GM19395 (cell line): ENCODE measurements at regions not wholly inside any gene's neighbourhood (a gene's known extent, or its start where the extent isn't known, plus 50 kb on each side); places are given as distances from the start of the nearest gene placed in this dataset.

Experiments used
- ATAC-seq: cut with Tn5 transposase; IDR thresholded peaks from one replicate; pipeline ENCODE4 v1.9.1; 2021; ENCODE audit warnings: mild to moderate bottlenecking, moderate library complexity; ENCODE audit not compliant: unreplicated experiment

DNA sequence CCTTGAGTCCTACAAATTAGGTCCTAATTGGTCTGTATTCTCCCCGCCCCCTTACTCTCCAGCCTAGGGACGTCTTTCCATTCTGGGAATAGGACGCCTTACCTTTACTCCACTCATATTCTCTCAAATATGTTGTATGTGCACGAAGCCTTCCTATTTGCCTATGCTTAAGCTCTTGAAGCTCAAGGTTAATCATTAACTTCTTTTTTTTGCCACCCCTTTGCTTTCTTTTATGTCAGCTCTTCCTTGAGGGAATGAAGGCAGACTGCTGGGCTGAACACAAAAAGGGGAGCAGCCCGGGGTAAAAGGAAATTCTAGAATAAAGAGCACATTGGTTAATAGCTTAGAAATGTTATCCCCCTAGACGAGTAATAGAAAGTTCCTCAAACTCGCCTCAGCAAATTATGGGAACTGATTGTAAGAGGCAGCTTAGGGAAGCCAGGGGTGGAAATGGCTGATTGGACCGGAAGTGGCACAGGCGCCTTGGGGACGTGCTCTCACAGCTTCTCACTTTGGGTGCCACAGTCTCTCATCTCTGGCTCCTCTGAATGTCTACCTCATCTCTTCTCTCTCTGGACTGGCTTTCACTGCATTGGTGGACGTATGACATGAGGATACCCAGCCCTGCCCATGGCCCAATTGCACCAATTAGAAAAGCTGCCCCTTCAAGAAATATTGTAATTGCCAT lies 122.3 kb upstream of the IL12B start:
- no peak for ATAC-seq

DNA sequence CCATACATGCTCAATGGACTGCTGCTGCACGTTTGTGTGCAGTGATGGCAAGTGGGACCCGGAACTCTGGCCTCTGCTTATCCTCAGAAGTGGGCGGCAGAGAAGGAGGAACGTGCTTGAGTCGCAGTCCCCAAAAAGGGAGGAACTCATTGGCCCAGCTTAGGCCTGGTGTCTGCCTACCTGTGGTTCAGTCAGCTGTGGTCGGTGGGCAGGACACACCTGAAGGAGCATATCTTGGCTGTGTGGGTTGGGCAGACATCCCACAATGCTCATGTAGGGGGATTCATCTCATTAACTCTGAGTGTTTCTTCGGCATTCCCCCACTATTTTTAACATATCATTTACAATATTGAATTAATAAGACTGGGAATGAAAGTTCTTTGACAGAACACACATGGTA lies 122.9 kb upstream of the IL12B start:
- ATAC-seq = no peak

DNA sequence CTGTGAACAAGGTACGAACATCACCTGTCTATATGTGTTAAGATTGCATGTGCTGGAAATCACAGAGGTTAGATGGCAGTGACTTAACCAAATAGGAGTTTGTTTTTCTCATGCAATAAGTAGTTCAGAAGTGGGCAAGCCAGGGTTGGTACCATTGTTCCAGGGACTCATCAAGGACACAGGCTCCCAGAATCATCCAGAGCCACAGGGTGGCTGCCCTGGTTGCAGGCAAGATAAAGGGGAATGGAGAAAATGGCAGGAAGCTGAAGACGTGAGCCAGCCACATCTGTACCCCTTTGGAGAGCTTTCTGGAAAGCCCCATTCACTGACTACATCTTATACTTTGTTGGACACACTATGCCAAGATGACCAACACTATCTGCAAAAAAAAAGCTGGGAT lies 126.0 kb upstream of the IL12B start:
- no peak for ATAC-seq

DNA sequence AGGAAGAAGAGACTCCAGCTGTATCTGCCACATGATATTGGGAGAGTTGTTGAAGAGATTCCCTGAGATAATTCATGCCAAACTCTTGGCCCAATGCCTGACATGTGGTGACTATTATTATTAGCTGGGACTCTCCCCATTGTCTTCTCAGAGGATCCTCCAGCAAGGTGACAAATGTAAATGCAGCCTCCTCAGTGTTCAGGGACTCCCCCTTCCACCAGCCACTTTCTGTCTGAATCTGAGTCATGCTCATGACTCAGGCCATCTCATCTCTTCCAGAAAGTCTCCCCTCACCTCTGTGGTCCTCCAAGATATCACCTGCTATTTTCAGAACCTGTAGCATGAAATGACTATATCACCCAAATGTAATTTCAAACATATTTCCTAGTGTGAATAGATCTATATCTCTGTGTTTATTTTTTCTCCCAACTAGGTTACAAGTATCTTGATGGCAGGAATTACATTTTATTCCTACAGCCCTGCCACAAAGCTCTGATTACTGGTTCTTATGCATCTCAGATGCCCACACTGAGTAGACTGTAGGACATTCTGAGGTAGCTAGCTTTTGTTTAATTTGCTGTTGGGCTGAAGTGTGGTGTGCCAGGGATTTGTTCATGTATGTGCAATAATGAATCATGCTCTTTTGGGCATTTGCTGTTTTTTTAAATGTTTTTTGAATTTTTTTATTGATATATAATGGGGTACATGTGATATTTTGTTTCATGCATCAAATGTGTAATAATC lies 126.6 kb upstream of the IL12B start:
- ATAC-seq = peak; percentile 90

DNA sequence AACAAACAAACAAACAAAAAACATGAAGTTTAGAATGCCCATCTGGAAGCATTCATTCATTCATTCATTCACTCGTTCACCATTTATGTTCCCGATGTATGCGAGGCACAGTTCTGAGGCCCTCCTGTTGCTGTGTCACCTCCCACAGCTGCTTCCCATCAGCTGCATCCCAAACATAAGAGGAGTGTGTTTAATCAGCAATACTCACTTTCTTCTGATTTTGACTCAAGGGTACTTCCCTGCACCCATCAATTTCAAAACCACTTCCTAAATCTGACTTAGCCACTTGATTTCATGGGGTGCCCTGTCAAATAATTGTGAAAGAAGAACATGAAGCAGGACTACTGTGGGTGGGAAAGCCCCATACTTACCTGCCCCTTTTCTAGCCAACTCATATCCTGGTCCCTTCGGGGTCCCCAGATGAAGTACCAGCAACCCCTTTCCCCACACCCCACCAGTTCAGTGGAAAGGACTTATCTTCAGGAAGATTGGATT lies 128.0 kb upstream of the IL12B start:
- peak; percentile 51 for ATAC-seq

DNA sequence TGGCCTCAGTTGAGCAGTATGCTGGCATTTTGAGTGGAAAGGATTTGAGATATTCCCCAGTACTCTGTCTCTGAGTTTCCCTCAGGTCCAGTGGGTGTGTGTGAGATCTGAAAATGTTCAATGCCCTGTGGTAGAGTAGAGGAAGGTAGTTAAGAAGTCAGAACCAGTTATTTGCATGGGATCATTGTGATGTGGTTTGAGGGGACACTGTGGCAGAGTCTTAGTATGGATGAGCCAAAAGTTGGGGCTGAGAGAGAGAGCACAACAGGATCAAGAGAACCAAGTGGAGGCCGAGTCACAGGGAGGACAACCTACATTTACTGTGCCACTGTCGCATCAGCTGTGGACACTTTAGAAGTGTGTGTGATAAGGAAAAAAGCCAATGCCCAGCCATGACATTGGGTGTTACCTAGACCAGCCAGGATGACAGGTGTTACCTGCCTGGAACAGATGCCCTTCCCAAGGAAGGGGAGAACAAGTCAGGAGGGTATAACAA lies 128.9 kb upstream of the IL12B start:
- no peak for ATAC-seq

DNA sequence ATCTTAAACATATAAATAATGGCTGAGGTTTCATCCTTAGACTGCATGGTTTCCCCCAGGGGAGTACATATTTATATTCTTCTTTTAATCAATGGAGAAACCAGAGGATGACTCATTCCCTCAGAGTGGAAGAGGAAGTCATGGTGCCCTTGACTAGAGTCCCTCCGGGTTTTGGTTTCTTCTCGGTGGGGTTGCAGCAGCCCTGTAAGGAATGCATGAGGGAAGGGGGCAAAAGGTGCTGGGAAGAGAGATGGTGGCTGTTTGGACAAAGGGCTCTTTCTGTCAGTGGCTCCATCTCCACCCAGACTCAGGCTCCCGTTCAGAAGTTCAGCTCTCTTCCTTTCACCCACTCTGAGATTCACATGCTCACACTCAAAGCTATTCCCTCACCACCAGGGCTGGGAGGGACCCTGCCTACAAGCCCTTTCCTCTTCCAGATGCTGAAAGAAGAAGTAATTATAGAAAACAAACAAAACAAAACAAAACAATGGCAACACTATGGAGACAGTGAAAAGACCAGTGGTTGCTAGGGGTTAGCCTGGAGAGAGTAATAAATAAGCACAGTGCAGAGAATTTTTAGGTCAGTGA lies 129.8 kb upstream of the IL12B start:
- peak; percentile 20 for ATAC-seq

DNA sequence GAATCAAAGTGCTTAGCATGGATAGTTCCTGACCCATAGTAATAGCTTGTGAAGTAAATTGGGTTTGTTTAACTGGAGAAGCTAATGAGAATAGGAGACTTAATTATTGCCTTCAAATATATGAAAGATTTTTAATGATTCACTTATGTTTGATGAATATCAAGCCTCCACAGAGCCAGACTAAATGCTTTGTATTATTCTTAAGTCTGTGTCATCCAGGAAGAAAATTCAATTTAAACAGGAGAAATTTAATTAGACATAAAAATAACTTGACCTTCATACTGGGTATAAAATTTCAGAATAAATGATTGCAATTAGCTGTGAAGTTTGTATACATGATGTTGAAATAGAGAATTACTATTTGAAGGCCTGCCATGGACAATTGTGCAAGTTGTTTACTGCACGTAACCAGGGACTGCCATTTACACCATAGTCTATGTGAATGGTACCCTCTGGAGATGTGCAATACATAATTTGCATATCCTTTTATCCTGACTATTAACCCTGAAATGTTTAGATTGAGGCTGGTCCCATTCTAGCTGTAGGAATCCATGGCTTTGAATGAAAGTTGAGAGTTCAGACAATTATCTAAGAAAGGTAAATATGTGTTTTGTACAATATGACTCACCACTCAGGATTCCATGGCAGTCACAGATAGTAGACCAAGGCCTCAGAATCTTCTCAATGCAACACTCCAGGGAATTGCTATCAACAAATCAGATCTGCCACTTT lies 133.5 kb upstream of the IL12B start:
- ATAC-seq = no peak

DNA sequence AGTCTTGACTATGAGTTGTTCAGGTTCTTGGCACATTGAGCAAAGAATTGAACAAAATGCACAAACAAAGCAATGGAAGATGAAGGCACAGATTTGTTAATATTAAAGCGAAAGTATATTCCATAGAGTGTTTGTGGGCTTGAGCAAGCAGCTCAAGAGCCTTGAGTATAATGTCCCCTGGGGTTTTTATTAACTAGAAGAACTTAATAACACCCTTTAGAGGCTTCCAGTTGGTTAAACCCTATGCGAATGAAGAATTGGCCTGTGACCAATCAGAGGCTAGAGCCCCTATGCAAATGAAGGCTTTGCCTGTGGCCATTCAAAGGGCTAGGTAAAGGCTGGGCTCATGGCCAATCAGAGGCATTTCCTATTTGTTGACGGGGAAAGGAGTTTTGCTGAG lies 135.3 kb upstream of the IL12B start:
- no peak for ATAC-seq

DNA sequence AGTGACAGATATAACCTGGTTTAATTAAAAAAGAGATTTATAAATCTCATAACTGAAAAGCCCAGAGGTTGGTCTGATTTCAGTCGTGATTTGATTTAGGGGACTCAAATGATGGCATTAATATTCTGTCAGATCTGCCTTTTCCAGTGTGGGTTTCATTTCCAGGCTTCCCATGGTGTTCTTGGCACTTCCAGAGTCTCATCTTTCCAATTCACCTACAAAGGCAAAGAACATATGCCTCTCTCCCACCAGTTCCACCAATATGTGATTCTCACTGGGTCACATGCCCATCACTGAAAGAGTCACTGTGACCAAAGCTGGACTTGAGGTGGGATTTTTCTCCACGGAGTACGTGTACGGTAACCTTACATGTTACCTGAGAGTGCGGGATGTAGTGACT lies 137.4 kb upstream of the IL12B start:
- ATAC-seq = no peak

DNA sequence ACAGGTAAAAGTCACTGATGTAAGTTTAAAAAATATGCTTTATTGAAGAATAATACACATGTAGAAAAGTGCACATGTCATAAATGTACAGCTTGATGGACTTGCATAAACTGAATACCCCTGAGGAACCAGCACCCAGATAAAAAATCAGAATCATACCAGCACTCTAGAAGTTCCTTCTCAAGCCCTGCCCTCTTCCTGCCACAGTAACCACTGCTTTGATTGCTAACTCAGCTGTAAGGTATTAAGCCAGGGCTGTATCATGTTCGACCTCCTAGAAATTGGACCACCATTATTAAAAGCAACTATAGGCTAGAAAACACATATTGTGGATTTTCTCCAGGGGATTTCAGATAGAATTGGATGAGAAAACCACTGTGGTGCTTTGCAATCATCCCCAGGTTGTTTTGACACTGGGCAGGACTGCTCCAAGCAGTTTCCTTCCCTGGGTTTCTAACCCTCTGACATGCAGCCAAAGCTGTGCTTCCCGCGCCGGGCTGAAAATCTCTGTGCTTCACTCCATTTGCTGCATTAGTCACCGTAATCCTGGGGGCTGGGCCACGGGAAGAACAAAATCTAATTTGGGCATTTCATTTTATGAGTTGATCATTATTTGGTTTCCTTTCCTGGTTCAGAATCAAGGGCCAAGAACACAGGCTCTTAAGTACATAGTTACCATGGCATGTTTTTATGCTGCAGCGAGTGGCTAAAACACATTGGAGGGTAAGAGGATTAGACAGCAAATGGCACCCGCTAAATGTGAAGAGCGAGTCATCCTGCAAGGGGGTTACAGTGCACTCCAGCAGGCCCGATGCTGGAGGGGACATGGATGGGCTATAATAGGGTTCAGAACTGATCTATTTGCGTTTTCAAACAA lies 139.4 kb upstream of the IL12B start:
- peak; percentile 85 for ATAC-seq

DNA sequence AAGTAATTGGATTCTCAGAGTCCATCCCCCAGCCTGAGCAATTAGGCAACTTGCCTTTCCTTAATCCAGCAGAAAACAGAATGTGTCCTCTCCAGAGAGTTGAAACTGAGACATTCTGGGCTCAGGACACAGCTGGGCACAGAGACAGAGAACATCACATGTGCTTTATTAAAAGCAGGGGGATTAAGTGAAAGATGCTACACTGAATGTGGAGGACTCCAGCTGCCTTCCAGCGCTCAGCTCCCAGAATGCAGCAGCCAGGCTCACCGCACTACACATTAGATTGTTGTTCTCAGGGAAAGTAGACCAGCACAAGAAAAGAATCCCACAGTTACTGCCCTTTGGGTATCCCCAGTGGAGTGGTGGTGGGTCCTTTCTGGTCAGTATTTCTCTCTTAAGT lies 141.6 kb upstream of the IL12B start:
- no peak for ATAC-seq

DNA sequence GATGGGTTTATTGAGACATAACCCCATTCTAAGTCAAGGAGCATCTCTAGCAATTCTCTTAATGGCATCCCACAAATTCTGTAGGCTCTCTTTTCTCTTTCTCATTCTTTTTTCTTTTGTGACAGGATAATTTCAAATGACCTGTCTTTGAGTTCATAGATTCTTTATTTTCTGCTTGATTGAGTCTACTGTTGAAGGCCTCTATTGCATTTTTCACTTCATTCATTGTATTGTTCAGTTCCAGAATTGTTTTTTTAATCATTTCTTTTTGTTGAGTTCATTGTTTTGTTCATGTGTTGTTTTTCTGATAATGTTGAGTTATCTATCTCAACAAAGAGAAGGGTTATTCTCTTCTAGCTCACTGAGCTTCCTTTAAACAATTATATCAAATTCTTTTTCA lies 144.7 kb upstream of the IL12B start:
- no peak for ATAC-seq

DNA sequence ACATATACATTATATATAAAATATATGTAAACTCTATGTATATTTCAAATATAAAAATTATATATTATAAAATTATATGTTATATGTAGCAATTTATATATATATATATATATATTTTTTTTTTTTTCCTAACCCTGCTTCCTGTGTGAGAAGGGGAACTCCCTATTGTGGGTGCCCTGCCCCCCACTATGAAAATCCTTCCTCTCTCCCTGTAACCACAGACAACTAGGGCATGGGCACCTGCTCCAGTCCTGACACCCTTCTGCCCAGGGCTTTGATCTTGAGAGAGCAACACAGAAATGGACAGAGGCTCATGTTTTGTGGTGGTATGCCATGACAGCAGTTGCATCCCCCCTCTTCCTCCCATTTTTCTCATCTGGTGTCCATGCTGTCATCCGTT lies 148.7 kb upstream of the IL12B start:
- ATAC-seq = no peak

DNA sequence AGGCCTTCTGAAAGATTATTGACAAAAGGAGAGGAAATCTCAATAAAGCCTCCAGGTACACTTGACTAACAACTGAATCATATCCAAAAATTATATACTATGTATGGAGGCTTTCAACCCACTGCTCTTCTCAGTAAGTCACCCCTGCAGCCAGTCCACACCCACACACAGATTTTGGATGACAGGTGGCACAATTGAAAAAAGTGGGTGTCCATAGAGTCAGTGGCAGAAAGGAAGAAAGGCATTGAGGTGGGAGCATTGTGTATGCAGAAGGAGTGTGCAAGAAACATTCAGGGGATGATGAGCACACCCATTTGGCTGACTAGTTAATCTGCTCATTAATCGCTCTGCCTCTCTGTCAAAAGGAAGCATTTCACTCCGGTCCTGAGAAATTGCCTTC lies 150.6 kb upstream of the IL12B start:
- ATAC-seq = no peak

DNA sequence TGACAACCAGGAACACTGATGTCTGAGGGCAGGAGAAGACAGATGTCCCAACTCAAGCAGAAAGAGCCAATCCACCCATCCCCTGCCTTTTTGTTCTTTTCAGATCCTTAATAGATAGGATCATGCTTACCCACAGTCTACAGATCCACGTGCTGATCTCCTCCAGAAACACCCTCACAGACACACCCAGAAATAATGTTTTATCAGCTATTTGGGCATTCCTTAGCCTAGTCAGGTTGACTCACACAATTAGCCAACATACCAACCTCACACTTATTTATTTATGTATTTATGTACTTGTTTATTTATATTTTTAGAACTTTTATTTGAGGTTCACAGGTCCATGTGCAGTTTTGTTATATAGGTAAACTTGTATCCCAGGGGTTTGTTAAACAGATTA lies 151.5 kb upstream of the IL12B start:
- ATAC-seq = no peak

DNA sequence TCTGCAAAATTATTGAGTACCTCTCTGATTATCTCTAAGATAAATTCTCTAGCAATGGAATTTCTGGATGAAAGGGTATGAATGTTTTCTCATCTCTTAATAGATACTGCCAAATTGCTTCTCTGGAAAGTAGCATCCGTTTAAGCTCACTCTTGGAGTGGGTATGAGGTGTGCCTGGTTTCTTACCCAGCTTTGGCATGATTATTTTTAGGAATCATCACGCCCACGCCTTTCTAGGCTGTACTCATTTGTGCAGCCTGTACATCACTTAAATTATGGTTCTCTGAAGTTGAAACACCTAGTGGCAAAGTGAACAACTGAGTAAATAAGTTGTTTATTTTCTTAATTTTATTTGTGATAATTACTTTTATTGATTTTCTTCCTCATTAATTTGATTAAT lies 156.5 kb upstream of the IL12B start:
- ATAC-seq = no peak

DNA sequence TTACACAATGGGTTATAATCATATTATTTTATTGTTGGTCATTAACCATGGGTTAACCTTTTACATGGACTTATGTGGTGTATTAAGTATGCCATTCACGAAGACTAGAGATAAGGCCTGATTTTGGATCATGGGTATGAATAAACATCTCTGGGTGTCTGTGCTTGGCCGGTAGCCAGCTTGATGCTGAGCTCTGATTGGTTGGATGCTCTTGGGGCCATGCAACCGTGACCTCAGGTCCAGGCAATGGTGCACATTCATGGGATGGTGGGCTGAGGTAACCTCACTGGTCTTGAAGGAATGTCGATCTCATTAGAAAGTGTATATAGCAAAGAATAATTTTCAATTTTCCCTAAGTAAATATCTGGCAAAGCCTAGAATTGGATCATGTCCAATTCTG lies 158.2 kb upstream of the IL12B start:
- no peak for ATAC-seq

DNA sequence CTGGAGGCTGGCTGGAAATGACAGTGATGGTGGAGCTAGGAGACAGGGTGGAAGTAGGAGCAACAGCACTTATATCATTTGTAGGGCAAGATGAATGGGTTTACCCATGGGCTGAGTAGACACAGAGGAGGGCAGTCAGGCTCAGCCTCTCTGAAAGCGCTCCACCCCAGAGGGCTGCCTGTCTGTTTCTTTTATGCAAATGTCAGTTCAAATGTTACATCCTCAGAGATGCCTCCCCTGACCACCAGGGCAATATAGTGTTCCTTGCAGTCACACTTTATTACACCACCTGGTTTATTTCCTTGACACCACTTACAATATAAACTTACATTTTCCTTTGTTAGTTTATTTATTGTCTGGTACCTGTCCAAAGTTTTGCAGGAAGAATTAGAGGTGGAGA lies 159.5 kb upstream of the IL12B start:
- ATAC-seq = no peak

DNA sequence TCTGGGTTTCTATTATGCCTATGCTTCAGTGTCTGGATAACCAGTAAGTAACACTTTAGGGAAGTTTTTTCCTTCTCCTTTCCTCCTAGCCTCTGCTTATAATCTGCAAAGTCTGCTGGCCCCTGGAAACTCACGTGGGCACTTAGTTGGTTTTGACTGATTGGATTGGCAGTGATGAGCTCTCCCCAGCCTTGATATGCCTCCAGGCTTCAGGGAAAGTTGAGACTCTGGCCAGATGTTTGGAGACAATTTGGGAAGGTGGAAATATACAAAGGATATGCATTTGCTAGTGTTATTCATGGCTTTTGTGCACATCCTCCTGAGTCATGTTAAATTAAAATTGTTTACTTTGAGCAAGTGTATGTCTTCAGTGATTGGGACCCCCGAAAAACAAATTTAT lies 160.2 kb upstream of the IL12B start:
- no peak for ATAC-seq
